HG02852 (cell line): ENCODE measurements at regions not wholly inside any gene's neighbourhood (a gene's known extent, or its start where the extent isn't known, plus 50 kb on each side); places are given as distances from the start of the nearest gene placed in this dataset.

Source experiments
- ATAC-seq: cut with Tn5 transposase; IDR thresholded peaks from one replicate; pipeline ENCODE4 v1.9.1; 2021; ENCODE audit warnings: mild to moderate bottlenecking, moderate library complexity; ENCODE audit not compliant: unreplicated experiment

DNA sequence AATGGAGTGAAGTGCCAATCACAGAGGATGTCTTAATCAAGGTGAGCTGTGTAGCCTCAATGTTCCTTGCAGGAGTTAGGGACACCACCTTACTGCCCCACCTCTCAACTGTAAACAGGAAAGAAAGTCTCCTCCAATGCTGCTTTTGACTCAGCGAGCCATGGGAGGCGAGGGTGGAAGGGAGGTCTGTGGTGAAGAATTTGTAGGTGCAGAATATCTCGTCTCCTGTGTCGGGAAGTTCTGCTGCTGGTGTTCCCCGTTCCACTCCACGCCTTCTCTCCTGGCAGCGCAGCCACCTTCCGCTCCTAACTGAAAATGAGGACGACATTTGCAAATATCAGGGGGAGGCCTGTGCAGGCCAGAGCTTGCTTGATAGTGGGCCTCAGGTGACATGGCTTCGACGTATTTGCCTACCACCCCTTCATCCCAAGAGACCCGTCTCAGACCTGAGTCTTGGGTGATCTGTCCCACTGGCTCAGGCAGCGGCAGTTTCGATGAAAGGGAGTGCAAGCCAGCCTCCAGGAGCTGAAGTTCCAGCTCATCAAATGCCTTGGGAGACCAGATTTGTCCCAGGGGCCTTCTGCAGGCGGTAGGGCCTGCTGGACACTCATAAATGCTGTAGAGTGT lies 368.3 kb upstream of the C1orf174 start:
- ATAC-seq = no peak

DNA sequence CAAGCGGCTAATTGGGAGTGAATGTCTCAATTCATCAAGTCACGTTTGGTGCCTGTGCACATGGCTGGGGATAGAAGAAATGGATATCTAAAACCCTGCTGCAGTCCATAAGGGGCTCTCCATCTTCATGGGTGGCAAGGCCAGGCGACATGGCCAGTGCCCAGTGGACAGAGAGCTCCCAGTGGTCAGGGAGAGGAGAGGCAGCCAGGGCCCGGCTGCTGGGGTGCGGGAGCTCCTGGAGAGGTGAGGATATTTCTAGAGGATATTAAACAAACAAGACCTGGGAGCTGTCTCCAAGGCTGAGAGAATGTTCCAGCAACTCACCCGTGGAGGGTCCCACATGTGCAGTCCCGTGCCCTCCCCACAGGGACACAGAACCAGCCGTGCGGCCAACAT lies 368.8 kb upstream of the C1orf174 start:
- no peak for ATAC-seq

DNA sequence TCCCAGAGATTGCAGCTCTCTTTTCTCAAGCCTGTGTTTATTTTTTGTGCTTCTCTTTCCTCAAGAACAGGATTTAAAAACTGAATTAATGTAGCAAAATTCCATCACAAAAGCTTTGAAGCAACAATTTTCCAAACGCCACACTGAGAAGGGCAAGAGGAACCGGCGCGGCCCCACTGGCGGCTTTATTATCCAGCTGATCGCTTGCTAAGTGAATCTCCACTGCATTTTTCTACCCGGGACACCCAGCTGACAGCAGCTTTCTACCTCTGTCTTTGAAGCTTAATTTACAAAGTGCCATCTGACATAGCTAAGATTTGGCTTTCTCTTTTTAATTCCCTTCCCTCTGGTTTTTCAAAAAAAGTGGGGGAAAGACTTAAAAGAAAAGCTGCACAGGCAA lies 369.3 kb upstream of the C1orf174 start:
- no peak for ATAC-seq

DNA sequence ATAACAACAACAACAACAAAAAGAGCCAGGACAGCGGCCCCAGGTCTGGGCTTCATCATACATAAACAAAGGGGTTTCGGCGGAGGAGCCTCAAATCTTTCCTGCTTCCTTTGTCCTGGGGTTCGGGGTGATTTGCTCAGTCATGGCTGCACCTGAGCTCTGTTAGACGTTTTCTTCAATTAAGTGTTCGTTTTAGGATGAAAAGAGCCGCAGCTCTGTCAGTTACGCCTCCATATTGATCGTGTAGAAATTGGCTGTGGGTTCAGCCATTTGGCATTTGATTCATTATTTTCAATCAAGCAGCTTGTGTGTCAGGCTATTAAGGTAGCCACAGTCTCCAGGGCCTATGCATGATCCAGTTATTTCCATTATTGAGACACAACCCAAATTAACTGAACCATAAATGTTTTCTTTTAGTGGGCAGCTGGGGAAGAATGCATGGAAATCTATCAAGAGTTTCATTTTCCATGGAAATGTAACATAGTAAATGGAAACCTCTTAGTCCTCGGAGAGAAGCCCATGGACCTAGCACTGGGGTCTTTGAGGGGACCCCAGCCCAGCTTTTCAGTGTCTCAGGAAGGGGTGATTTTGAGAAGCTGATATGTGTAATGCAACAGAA lies 370.0 kb upstream of the C1orf174 start:
- ATAC-seq = no peak

DNA sequence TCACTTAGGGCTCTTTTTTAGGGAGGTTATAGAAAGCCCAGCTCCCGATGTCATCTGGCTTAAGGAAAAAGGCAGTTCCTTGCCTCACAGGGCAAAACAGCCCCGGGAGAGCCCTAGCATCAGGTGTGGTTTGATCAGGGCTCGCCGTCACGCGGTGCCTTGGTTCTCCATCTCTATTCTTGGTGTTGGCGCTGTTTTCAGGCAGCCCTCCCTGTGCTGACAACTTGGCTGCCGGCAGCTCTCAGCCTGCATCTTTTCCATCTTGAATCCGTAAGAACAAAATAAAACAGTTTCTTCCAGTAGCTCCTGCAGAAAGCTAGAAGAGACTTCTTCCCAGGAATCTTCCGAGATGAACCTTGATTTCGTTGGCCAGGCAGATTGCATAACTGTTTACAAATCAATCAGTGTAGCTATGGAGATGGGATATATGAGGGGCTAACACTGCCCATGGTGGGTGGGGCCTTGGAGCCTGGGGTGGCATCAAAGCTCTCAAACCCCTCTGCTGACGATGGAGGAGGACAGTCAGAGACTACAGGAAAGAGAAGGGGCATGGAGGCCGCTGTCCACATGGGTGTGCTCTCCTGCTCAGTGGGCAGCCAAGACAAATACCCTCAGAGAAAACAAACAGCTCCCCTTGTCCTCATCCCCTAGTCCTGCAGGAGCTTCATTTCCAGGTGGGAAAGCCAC lies 370.7 kb upstream of the C1orf174 start:
- ATAC-seq = no peak

DNA sequence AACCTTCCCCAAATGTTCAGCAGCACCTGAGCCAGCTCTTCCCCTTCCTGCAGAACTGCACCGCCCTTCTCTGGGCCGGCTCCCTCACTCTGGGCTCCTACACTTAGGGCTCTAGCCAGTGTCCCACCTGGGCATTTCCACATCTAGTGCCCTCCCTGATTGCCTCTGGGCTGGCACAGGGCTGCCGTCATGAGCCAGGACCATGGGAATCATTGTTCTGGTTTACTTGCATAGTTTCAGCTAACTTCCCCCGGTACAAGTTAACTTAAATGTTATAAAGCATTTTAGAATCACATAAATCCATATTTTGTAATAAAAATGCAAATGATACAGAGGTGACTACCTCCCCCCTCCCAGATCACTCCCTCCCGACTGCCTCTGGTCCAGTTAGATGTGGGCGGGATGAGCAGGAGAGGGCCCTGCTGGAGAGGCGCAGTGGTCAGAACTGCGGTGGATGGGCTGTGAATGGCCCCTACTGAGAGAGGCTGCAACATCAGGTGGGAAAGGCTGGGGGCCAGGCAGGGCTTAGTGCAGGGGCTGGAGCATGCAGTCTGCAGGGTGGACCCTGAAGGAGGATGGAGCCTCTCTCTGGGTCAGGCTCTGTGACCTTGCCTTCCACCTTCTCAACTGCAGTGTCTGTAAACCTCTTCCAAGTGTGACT lies 371.4 kb upstream of the C1orf174 start:
- ATAC-seq = no peak

DNA sequence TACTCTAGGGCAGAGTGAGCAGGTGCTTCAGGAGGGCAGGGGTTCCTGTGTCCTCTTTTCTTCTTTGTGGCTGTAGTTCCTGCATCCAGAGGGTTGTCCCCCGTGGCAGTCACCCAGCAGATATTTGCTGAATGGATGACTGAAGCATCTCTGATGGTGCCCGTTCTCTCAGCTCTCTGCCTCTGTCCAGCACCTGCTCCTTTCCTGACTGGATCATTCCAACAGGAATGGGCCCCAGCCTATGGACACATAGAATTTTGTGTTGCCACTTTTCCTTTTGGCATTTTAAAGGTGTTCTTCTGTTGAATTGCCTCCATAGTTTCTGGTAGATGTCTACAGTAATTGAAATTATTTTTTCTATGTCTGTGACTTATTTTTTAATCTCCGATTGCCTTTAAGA lies 372.5 kb upstream of the C1orf174 start:
- no peak for ATAC-seq

DNA sequence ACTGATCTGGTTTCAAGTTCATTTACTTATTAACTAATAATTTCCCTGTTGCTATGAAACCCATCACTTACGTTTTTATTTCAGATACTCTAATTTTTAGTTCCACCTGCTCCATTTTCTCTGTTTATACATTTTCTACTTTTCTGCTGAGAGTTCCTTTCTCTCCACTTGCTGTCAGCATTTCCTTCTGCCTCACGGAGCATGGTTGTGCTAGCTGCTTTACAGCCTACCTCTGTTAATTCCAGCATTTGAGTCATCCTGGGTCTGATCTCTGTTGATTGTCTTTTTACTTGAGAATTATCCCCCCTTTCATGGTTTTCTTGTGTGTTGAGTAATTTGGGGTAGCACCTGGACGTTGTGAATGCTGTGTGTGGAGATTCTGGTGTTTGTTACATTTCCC lies 373.2 kb upstream of the C1orf174 start:
- no peak for ATAC-seq

DNA sequence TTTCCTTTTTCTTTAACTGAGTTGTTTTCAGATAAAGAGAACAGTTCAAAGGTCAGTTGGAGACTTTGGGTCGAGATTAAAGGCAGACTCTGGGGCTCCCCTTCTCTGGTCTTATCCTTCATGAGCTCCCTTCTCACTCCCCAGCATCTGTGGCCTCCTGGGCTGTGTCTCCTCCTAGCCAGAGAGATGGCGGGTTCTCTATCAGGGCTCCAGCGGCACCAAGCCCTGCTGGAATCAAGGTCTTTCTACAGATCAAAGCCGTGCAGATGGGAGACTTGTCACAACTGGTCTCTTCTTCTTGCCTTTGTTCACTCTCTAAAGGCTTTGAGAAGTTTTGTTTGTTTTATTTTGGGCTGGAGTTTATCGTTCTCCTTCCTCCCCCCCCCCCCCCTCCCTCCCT lies 373.7 kb upstream of the C1orf174 start:
- ATAC-seq = no peak

DNA sequence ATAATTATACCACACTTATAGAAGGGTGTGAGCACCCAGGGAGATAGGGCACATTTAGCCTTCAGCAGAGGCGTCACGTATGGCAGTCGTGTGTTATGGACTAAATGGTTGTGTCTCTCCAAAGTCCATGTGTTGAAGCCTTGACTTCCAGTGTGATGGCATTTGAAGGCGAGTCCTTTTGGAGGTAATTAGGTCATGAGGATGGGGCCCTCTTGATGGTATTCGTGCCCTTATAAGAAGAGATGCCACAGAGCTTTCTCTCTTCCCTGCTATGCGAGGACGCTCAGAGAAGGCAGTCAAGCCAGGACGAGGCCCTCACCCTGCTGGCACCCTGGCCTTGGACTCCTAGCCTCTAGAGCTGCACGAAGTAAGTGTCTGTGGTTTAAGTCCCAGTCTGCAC lies 375.0 kb upstream of the C1orf174 start:
- no peak for ATAC-seq

DNA sequence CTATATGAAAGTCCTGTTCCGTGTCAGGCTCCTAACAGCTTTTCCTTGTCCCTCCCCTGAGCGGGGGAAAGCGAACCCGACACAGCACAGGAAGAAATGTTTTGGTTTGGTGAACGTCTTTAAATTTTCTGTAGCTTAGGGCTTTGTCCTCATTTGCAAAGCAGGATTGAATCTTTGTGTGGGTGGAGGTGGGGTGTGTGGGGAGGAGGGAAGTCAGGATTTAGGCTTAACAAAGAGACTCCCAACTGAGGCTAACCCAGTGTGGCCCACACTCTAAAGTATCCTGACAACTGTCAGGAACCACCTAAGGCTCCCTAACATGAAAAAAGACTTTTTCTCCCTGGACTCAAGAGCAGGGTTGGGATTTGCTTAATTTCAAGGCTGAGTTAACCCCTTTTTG lies 376.2 kb upstream of the C1orf174 start:
- no peak for ATAC-seq

DNA sequence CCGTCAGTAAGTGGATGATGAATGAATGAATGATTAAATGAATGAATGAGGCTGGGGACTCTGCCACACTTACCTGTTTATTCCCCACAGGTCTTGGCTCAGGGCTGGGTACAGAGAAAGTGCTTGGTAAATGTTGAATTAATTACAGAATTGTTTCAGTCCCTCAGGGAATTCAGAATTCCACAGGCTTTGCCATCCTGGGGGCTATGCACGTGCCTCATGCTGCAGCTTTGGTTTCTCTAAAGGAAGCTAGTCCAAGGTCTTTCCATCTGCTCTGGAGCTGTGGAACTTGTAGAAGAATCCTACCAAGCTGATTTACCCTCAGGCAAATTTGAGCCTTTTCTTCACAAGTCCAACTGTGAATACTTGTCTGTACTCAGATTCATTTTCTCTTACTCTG lies 376.8 kb upstream of the AJAP1 start:
- ATAC-seq = no peak

DNA sequence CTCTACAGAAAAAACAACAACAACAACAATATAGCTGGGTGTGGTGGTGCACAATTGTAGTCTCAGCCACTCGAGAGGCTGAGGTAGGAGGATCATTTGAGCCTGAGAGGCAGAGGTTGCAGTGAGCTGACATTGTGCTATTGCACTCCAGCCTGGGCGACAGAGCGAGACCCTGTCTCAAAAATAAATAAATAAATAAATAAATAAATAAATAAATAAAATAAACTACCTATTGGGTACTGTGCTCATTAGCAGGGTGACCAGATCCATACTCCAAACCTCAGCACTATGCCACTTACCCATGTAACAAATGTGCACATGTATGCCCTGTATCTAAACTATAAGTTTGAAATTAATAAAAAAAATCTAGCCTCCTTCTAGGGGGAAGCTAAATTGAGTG lies 369.4 kb upstream of the AJAP1 start:
- no peak for ATAC-seq

DNA sequence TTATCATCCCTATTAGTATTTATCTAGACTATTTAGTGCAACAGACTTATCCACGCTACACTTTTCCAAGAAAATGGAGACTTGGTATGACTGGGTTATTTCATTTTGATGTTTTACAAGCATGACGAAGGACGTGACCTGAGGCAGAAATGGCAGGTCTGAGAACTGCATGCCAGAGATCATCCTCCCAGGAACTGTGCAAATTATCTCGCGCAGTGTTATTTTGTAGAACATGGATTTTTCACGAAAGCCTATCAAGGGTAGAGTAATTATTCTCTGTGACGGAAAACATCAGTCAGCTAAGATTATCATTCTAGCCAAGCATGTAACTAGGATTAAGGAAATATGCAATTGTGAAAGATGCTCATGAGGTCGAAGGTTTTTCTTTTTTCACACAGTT lies 361.5 kb upstream of the AJAP1 start:
- ATAC-seq = no peak

DNA sequence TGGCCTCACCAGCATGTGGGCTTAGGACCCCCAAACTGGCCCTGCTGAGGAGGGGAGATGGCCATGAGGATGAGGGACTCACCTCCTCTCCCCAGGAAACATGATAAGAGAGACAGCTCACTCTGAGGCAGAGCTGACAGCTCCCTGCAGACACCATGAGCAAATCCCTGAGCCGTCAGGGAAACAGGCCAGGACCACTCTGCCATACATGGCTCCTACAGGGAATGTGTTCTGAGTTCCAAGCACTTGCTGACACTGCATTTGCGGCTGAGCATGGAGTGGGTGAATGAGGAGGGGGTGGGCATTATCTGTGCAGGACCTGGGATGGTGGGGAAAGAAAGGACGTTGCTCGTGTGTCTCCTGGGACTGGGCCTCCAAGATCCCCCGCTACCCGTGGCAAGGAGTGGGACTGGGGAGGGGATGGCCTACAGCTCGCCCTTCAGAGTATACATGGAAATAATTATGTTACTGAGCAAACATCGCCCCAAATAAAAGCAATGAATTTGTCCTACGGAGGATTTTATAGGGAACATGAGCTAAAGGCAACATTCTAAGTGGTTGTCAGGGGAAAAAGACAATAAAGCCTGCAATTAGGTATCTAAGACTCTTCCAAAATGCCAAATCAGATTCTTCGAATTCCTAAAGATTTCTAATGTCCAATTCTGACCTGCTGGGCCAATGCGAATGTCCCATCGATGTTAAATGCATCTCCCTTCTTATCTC lies 355.9 kb upstream of the AJAP1 start:
- ATAC-seq = no peak

DNA sequence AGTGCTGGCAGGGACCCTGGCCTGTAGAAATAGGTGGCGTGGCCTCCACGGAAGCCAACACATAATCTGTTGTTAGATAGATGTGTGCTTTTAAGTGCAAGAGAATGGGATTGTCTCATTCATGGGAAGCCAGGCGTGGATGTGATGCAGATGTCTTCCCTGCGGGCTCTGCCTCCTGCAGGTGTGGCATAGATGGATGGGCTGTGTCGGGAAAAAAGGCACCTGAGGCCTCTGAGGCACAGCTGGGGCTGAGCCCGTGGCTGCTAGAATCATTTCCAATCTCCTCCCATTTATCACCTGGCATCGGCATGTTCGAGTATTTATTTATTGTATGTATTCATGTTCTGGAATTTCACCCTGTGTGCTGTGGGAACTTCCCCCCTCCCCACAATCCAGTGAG lies 353.4 kb upstream of the AJAP1 start:
- ATAC-seq = no peak

DNA sequence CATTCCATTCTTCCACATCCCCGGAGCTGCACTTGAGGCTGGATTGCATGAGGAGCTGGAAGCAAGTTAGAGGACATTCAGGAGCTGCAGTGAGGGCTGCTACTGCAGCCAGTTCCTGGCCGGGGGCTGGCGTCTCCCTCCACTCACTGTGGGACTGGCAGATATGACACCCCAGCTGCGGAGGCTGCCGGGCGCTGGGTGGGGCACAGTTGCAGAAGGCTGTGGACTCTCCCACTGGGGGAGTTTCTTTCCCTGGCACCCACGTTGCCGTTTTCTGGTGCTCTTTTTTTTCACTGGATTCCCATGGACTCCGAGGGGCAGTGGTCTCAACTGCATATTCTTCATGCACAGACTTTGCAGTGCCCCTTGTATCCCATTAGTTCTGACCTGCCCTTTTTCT lies 351.1 kb upstream of the AJAP1 start:
- ATAC-seq = no peak

DNA sequence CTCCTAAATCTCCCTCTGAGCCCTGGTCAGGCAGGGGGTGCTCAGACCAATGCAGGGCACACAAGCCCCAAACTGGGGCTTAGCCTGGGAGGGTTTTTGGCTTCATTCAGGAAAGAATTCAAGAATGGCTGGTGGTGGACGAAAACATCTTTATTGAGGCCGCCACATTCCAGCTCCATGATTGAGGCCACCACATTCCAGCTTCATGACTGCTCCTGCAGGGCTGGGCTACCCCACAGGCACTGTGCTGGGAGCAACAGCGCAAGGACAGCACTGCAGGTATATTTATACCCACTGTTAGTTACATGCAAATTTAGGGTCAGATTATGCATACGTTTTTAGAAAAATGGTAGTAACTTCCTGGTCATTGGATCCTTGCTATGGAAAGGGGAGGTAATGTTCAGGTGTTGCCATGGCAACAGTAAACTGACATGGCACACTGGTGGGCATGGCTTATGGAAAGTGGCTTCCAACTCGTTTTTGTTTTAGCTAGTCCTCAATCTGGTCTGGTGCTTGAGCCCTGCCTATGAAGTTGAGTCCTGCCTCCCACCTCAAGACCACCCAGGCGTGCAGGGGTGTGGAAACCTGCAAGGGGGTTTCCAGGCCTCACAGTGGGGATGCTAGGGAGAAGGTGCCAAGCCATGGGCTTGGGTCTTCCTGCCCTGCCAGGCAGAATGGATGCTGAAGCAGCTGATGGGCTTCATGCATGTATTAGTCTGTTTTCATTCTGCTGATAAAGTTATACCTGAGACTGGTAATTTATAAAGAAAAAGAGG lies 348.7 kb upstream of the AJAP1 start:
- ATAC-seq = no peak

DNA sequence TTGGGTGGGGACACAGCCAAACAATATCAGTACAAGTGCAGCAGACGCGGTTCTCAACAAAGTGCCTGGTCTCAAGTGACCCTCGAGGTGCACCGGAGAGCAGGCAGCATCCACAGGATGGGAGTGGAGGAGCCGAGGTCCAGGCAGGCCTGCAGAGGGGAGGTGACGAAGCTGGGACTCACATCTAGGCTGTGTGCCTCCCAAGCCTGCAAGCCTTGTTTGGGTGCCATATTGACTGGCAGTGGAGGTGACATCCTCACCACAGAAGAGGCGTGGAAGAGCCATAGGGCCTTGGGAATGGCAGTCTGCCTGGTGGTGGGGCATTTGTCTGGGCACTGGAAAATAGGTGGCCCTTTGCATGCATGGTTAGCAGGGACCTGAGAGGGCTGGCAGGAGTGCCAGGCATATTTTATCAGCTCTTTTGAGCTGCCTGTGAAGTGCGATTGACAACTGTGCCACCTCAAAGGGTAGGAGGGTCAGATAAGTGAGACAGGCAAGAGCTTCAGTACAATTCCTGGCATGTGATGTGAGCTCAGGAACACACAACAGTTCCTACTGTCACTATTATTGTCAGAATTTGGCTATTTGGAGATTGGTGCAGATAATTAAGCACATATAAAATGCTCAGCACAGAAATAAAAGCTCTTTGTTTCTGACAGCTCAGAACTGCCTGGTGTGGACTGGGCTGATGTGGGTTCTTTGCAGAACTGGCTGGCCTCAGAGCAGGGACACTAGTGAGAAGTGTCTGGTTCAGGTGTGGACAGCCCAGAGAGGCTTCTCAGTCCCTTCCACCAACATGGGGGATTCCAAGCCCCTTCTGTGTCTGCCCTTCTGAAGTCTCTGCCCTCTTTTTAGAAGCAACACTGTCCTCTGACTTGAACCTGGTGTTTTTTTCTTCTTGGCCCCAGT lies 347.6 kb upstream of the AJAP1 start:
- ATAC-seq = no peak

DNA sequence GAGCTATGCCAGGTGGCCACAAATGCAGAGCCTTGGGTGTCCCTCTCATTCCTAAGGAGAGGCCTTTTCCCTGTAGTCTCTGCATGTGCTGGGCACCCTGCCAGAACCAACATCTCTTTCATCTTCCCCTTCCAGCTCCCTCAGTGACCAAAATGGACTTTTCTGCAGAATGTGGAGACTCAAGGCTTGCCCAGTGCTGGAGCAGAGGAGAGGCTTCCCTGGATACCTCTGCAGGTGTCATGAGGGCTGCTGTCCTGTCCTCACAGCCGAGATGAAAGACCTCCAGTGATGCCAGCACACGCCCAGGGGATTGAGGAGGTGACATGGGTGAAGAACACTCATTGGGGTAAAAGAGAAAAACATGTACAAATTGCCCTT lies 347.0 kb upstream of the AJAP1 start:
- ATAC-seq = no peak
